ENCODE measurements at regions not wholly inside any gene's neighbourhood (a gene's known extent, or its start where the extent isn't known, plus 50 kb on each side); places are given as distances from the start of the nearest gene placed in this dataset.
A peak's percentile ranks its signal among the peaks of the same experiment; 100 is the strongest.

DNA sequence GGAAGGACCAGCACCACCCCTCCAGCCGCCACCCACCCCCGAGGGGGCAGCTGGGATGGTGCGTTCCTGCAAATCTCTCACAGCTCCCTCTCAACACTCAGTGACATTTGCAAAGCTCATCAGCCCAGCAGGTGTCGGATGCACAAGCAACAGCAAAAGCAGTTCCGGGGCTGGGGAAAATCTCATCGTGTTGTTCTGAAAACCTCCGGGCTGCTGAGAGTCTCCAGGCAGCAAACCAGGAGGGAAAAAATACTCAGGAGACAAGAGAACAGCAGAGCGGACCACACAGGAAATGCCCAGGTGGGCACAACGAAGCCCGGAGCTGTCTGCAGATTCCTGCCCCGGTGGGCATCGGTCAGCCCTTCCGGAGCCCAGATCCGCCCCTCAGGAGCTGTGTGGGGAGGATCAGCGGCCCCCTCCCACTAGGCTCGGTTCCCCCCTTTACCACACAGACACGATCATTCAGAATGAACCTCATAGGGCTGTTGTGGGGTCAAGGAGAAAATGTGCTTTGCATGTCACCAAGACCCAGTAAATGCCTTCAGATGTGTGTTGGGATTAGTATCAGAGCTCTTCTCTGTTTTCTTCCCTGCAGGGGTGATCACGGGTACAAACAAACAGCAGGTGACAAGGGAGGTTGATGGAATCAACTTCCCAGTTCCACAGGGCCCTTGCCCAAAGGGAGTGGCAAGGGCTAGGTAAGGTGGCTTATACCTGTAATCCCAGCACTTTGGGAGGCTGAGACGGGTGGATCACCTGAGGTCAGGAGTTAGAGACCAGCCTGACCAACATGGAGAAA is 127.0 kb upstream of the TIAM1 start:
- H3K27me3 ChIP-seq = no peaks in the 10 kb centered on the region
- H3K4me3 ChIP-seq = no peak overlapping the region
- H3K4me1 ChIP-seq = no peaks in the 10 kb centered on the region
- DNase-seq (no peak), ATAC-seq (no peak), FAIRE-seq (no peak)
- no peaks in the 10 kb centered on the region for H3K36me3 ChIP-seq
- TF ChIP-seq, protein P1, sequence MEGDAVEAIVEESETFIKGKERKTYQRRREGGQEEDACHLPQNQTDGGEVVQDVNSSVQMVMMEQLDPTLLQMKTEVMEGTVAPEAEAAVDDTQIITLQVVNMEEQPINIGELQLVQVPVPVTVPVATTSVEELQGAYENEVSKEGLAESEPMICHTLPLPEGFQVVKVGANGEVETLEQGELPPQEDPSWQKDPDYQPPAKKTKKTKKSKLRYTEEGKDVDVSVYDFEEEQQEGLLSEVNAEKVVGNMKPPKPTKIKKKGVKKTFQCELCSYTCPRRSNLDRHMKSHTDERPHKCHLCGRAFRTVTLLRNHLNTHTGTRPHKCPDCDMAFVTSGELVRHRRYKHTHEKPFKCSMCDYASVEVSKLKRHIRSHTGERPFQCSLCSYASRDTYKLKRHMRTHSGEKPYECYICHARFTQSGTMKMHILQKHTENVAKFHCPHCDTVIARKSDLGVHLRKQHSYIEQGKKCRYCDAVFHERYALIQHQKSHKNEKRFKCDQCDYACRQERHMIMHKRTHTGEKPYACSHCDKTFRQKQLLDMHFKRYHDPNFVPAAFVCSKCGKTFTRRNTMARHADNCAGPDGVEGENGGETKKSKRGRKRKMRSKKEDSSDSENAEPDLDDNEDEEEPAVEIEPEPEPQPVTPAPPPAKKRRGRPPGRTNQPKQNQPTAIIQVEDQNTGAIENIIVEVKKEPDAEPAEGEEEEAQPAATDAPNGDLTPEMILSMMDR (IDR thresholded peaks at IDR 0.05) = no peak
- H3K27ac ChIP-seq = no peak overlapping the region
- H3K9me3 ChIP-seq = no peaks in the 10 kb centered on the region
- intact Hi-C loops (cut with DNase I) = no loop called here
- 39 to 49% methylated on average over 19 of the region's 19 CpGs for WGBS, 2 donors

DNA sequence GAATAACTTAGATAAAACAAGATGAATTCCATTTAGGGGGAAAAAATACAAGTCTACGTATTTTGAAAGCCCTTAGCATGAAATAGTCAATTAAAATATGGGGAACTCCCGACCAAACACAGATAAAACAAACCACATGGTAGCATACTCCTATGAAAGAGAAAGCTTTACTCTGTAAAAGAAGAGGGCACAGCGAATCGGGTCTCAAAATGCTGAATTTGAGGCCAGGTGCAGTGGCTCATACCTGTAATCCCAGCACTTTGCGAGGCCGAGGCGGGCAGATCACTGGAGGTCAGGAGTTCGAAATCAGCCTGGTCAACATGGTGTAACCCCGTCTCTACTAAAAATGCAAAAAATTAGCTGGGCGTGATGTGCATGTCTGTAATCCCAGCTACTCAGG is 116.9 kb upstream of the TIAM1 start:
- H3K4me1 ChIP-seq = no peaks in the 10 kb centered on the region
- no peak overlapping the region for H3K4me3 ChIP-seq
- no peaks in the 10 kb centered on the region for H3K9me3 ChIP-seq
- TF ChIP-seq, protein P1 (IDR thresholded peaks at IDR 0.05) = no peak
- DNase-seq (no peak), FAIRE-seq (no peak), ATAC-seq (no peak)
- WGBS, 2 donors = 66 to 84% methylated on average over 10 of the region's 10 CpGs
- intact Hi-C loops (cut with DNase I) = no loop called here
- H3K36me3 ChIP-seq = no peaks in the 10 kb centered on the region
- H3K27me3 ChIP-seq = no peaks in the 10 kb centered on the region
- H3K27ac ChIP-seq = no peak overlapping the region

DNA sequence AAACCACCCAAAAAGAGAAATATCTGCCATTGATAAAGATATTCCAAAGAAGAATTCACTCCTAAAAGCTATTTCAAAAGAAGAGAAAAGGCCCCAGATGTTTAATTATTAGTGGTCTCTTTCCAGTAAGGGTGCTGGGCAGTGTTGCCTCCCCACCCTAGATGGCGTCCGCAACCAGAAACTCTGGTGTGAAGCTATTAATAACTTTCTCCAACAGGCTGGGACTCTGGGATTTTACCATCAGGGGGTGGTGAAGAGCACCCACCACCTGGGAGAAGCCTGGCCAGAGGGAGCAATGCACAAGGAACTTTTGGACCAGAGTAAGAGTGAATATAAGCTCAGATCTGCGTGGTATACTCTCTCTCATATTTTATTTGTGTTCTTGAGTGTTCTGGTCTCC is 115.4 kb upstream of the TIAM1 start:
- no peaks in the 10 kb centered on the region for H3K27me3 ChIP-seq
- TF ChIP-seq, protein P1 (IDR thresholded peaks at IDR 0.05) = no peak
- H3K36me3 ChIP-seq = no peaks in the 10 kb centered on the region
- WGBS, 2 donors = 69 to 74% methylated on average over 3 of the region's 3 CpGs
- FAIRE-seq (no peak), DNase-seq (no peak), ATAC-seq (peak in 1 of 4 donors; percentile 35)
- no peaks in the 10 kb centered on the region for H3K4me1 ChIP-seq
- no peaks in the 10 kb centered on the region for H3K9me3 ChIP-seq
- H3K27ac ChIP-seq = no peak overlapping the region
- H3K4me3 ChIP-seq = no peak overlapping the region
- intact Hi-C loops (cut with DNase I) = no loop called here

DNA sequence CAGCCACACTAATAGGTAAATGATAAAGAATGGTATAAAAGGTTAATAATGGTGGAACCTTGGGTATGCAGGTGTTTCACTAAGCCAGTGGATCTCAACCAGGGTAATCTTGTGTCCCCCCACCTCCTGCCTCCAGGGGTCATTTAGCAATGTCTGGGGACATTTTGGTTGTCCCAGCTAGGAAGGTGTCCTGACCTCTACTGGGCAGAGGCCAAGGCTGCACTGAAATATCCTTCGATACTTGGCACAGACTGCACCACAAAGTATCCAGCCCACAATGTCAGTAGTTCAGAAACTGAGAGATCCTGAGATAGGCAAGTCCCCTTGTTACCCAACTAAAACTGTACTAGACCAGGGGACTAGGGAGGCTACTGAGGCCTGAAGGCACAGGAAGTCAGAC is 113.6 kb upstream of the TIAM1 start:
- no peaks in the 10 kb centered on the region for H3K4me1 ChIP-seq
- H3K36me3 ChIP-seq = no peaks in the 10 kb centered on the region
- intact Hi-C loops (cut with DNase I) = no loop called here
- 78 to 83% methylated on average over 1 of the region's 1 CpG for WGBS, 2 donors
- no peaks in the 10 kb centered on the region for H3K27me3 ChIP-seq
- FAIRE-seq (no peak), ATAC-seq (no peak), DNase-seq (no peak)
- no peak overlapping the region for H3K27ac ChIP-seq
- no peak overlapping the region for H3K4me3 ChIP-seq
- no peaks in the 10 kb centered on the region for H3K9me3 ChIP-seq
- TF ChIP-seq, protein P1 (IDR thresholded peaks at IDR 0.05) = no peak

DNA sequence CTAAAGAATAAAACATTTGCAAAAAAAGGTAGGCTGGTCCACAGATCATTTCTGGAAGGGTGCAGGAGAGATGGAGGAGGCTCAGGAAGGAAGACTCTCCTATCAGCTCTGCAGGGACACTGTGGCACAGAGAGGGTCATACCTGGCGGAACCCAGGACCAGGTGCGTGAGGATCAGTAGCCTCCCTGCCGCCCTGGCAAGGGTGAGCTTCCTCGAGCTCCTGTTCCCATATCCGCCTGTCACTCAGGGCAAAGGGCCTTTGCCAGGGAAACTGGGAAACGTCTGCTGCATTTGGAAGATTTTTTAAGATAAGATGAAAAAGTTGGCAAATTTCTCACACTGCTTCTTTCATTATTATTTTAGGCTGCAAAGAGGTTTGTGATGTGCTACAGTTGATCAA is 112.1 kb upstream of the TIAM1 start:
- no peaks in the 10 kb centered on the region for H3K27me3 ChIP-seq
- no peaks in the 10 kb centered on the region for H3K36me3 ChIP-seq
- FAIRE-seq = no peak
- WGBS, 2 donors = 41 to 58% methylated on average over 6 of the region's 6 CpGs
- H3K27ac ChIP-seq = no peak overlapping the region
- no peak for ATAC-seq
- DNase-seq = no peak
- no peaks in the 10 kb centered on the region for H3K4me1 ChIP-seq
- no peak overlapping the region for H3K4me3 ChIP-seq
- TF ChIP-seq, protein P1 (IDR thresholded peaks at IDR 0.05) = no peak
- intact Hi-C loops (cut with DNase I) = no loop called here
- no peaks in the 10 kb centered on the region for H3K9me3 ChIP-seq
